ENCODE measurements at regions not wholly inside any gene's neighbourhood (a gene's known extent, or its start where the extent isn't known, plus 50 kb on each side); places are given as distances from the start of the nearest gene placed in this dataset.

DNA sequence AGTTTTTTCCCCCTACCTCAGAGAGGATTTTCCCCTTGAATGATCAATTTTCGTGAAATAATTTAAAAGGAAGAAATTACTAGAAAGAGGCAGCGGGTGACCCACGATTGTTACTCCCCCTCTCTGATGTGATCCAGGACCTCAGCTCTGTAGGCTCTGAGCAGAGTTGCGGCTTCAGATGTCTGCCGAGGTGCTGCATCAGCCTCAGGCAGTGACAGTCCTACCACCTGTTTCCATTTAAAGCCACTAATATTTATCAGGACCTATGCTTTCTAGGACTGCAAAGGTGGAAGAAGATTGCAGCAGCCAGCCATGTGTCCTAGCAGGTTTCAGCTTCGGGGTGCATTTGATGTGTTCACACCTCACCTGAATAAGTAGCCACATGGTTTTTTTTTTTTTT, 294.8 kb upstream of the C2CD4B start:
- no peak for DNase-seq (ENCODE audit: extremely low read depth, low read depth, low spot score)

- DNase-seq (ENCODE audit: extremely low read depth, low read depth, low spot score): no peak
Observed at GRCh38 chr15:62462268-62462667, 297.2 kb upstream of the C2CD4B start.

DNA sequence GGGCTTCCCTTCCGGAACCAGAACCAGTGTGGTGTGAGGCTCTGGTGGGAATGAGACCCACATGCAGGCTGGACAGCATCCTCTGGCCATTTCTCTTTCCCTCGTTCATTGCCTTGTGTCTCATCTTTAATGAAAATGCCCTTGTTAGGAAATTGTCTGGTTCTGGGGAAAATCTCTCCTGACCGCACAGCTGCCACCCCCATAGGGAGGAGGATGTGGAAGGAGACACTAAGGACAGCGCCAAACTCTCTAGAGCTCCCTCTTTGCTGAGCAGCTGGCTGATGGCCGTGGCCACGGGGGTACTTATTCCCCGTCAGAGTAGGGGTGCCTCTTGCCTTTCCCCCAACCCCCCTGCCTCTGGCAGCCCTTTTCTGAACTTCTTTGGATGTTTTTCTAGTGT, 297.6 kb upstream of the C2CD4B start:
- DNase-seq (ENCODE audit: extremely low read depth, low read depth, low spot score): no peak

- no peak for DNase-seq (ENCODE audit: extremely low read depth, low read depth, low spot score)
Observed at GRCh38 chr15:62464705-62465104, 299.6 kb upstream of the C2CD4B start.

- no peak for DNase-seq (ENCODE audit: extremely low read depth, low read depth, low spot score)
Observed at GRCh38 chr15:62465173-62465572, 300.1 kb upstream of the C2CD4B start.

DNA sequence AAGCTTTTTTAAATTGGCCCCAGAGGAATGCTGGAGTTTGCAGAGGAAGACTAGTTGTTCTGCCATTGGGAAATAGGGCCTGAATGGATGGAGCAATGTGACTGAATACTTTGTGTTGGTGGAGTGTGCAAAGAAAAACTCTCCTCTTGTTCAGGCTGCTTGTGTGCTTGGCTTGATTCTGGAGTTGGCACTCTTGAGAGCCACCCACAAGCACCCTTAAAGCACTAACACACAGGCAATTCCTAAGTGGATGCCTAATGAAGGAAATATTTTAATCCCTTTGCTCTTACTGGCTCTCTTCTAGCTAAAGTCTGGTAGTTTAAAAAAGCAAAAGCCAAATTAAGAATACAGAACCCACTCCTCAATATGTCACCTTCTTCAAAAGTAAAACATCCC, 304.4 kb upstream of the C2CD4B start:
- no peak for DNase-seq (ENCODE audit: extremely low read depth, low read depth, low spot score)

GRCh38 chr15:62469874-62470688, 305.0 kb upstream of the C2CD4B start:
- DNase-seq (ENCODE audit: extremely low read depth, low read depth, low spot score): no peak

DNA sequence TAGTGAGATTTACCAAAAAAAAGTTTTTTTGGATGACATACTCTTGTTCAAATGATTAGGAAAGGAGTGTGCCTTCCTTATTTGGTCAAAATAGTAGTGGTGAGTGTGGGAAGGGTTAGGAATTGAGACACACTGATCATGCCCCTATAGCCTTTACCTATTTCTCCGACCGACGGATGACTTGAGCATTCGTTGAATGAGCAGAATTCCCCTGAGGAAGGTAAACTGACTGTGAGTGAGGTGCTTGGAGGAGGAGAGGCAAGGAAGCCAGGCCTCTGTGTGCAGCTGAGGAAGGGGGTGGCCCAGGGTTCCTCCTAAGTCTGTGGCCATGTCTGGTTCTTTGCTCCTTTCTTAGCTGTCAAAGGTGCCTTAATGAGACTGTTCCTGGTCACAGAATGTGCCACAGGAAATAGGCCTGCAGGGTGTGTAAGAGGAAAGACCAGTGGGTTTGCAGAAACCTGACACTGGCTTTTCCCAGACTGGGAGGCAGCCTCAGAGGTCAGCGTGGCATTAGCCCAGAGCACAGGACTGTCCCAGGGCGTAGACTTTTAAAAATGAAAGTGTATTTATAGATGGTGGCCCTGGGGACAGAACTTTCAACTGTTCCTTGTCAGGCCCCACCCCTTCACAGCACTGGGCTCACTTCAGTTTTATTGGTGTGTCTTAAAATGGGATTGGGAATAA, 307.7 kb upstream of the C2CD4B start:
- DNase-seq (ENCODE audit: extremely low read depth, low read depth, low spot score): no peak

GRCh38 chr15:62474021-62474770, 309.1 kb upstream of the C2CD4B start:
- DNase-seq (ENCODE audit: extremely low read depth, low read depth, low spot score): no peak

DNA sequence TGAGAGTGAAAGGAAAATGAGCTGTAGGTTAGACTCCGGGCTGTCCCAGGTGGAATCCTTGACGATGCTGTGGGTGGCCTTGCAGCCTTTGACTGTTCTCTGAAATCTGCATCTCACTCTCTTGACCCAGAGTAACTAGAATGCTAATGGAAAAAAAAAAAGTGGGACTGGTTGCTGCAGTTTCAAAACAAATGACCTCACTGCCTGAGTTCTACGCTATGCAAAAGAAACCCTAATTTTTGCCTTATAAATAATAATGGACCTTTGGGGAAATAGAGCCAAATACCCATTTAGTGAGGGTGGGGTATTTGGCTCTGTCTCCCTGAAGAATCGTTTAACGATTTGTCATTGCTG, 309.7 kb upstream of the C2CD4B start:
- no peak for DNase-seq (ENCODE audit: extremely low read depth, low read depth, low spot score)

DNA sequence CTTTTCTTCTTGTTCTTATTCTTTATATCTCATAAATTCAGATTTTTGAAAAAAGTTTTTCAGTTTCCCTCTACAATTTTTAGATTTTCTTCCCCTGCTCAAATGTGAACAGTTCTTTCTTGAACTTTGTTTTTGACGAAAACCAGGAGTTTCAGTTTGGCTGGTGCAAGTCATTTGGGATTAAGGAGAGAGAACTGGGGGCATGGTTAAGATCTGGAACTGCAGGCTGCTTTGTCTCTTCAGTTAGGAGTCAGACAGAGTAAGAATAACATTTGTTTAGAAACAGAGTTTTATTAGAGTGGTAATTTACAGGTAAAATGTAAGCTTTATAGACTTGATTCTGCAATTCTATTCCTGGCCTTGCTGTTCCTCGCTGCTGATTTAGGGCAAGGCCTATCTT, 310.5 kb upstream of the C2CD4B start:
- DNase-seq (ENCODE audit: extremely low read depth, low read depth, low spot score): no peak

DNA sequence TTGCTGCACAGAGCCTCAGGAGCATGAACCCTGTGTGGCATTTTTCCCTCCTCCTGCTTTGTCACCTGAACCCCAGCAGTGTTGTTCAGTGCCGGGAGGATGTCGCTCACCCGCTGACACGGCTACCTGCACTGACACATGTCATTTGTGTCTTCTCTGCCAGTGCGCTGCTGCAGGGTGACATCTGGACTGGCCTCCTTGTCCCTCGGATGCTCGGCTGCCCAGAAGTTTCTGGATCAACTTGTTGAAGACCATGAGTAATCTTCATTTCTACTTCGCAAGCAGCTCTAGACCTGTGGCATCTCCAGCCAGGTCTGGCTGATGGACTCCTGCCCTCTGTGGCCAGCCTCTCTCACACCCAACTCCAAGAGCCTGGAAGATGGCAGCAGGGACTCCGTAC, 311.1 kb upstream of the C2CD4B start:
- no peak for DNase-seq (ENCODE audit: extremely low read depth, low read depth, low spot score)

- no peak for DNase-seq (ENCODE audit: extremely low read depth, low read depth, low spot score)
Observed at GRCh38 chr15:62477929-62478328, 312.8 kb upstream of the C2CD4B start.

DNA sequence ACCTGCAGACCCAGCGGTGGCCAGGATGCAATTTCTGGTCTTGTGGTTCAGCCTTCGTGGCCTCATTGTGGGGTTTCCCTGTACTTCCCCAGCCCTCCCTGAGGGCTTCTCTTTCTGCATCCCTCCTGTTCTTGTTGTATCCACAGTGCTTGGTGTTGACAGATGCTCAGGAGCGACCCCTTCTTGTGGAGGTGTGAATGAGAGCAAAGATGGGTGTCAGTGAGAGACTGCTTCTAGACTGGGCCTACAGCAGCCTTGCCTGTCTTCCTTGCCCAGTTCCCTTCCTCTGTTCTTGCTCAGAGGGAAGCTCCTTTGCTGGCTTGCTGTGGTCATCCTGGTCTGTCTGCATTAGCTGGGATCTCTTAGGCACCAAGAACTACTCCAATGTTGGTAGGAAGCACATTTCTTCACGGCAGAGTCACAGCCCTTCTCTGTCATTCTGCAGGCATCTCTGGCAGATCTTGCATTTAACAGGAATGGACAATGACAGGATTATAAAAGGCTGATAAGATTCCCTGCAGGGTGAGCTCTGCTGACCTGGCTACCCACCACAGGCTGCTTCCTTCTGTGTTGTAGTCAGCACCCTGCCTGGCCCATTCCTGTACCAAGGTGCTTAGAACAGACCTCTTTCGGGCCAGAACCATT, 317.8 kb upstream of the C2CD4B start:
- DNase-seq (ENCODE audit: extremely low read depth, low read depth, low spot score): no peak

DNA sequence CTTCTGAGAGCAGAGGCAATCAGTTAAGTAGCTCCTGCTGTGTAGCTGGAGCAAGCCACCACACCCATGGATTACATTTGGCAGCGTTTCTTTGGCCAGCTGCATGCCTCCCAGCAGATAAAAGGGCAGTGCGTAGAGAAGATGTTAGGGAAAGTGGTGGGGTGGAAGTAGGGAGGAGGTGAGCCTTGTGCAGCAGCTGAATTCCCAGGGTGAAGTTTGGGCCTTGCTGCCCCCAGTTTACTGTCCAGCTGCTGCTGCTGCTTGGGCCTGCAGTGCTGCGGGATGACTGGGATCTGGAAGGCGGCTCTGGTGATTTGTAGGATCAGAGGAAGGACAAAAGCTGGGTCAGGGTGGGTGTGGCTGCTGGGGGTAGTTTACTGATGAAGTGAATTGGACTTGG, 318.7 kb upstream of the C2CD4B start:
- DNase-seq (ENCODE audit: extremely low read depth, low read depth, low spot score): no peak

GRCh38 chr15:62485170-62485720, 320.2 kb upstream of the C2CD4B start:
- no peak for DNase-seq (ENCODE audit: extremely low read depth, low read depth, low spot score)

DNA sequence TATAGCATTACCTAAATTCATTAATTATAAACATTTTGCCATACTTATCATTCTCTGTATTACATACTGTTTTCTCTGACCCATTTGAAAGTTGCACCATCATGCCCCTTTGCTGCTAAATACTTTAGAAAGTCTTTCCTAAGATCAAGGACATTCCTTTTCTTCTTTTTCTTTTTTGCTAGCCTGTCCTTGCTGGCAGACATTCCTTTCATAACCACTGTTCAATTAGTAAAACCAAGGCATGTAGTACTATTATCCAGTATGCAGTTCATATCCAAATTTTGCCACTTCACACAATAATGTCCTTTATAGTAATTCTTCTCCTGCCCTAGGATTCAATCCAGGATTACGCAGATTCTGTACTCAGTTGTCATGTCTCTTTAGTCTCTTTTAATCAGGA, 321.0 kb upstream of the C2CD4B start:
- DNase-seq (ENCODE audit: extremely low read depth, low read depth, low spot score): no peak

DNA sequence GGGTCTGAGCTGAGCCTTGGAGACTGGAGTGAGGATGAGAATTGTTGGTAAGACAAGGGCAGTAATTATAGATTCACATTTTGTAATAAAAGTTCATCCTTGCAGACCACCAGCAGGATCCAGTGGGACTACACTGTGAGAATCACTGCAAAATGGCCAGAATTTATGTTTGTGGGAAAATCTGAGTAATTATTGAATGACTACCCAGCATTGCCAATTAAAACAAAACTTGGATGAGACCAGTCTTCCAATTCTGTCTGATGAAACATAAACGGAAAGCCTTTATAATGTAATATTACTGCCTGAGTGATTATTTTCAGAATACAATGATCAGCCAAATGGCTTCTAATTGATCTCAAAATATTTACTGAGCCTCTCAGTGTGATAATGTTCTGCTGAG, 323.3 kb upstream of the C2CD4B start:
- no peak for DNase-seq (ENCODE audit: extremely low read depth, low read depth, low spot score)

- no peak for DNase-seq (ENCODE audit: extremely low read depth, low read depth, low spot score)
Observed at GRCh38 chr15:62491642-62492041, 326.6 kb upstream of the C2CD4B start.

- no peak for DNase-seq (ENCODE audit: extremely low read depth, low read depth, low spot score)
Observed at GRCh38 chr15:62492900-62493299, 327.8 kb upstream of the C2CD4B start.

- no peak for DNase-seq (ENCODE audit: extremely low read depth, low read depth, low spot score)
Observed at GRCh38 chr15:62494197-62494596, 329.1 kb upstream of the C2CD4B start.
